T-helper 2 cell treated with Interferon-gamma antibody and Interleukin-4, amounts not matched to agents 100 ng/mL and 5 ng/mL, for 36 hours (primary cell): ENCODE measurements at regions not wholly inside any gene's neighbourhood (a gene's known extent, or its start where the extent isn't known, plus 50 kb on each side); places are given as distances from the start of the nearest gene placed in this dataset.

Experiments used
- intact Hi-C: fragments of 100-400 bp; cut with micrococcal nuclease; formaldehyde crosslinking; loops from one replicate; pipeline ENCODE4 v1.15.1; 2023

DNA sequence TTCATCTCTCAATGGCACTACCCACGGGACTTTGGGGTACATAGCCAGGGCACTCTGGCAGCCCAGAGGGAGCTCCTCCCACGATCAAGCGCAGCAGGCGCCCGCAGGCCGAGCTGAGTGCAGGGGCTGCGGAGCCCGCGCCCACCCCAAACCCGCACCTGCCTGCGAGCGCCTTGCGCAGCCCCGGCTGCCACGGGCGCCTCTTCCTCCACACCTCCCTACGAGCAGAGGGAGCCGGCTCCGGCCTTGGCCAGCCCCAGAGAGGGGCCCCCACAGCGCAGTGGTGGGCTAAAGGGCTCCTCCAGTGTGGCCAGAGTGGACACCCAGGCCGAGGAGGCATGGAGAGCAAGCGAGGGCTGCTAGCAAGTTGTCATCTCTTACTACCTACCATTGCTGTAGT lies 165.2 kb downstream of the UBE2E3 start:
- intact Hi-C loops = no loop called here

DNA sequence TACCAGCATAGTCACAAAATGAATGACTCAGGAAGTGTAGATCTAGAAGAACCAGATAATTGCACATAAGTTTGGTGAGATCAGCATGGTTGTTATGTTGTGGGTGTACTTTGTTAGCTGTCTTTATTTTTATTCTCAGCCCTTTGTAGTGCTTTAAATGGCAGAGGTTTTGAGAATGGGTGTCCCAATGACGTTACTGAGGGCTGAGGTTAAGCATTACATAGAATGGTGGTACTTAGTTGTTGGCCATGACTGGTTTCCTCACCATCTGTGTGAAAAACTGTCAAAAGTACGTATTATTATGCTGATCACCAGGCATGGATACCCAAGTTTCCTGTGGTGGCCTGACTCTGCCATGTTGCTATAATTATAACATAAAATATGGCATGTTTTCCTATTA lies 165.8 kb downstream of the UBE2E3 start:
- intact Hi-C loops = no loop called here

DNA sequence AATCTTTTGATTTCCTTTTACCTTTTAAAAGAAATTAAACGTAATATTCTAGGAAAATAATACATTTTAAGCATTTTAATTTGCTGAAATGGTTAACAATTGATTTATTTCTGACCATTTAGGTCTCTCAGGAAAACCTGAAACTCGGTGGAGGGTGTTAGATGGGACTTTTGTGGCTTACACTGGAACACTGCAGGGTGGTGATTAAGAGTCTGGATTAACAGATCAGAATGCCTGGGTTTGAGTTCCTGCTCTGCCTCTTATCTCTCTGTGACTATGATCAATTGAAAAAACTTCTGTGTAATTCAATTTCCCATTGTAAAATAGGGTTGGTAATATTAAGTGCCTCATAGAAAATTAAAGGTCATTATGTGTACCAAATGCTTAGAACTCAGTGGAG lies 168.7 kb downstream of the UBE2E3 start:
- intact Hi-C loops = no loop called here

DNA sequence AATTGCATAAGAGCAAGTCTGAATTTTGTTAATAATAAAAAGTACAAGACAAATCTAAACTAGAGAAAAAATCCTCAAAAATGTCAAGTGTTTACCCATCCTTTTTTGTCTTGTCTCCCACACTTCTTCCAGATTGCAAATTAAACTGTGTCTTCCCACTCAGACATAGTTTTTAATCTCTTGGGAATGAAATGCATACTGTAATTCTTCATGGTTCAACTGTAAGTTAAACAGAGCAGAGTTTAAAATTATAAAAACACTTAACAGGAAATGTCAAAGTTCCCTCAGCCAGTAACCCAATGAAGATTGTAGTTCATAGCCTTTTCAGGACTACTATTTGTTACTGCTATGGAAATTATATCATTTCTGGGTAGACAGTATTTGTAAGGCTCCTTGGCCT lies 171.8 kb downstream of the UBE2E3 start:
- intact Hi-C loops = no loop called here

DNA sequence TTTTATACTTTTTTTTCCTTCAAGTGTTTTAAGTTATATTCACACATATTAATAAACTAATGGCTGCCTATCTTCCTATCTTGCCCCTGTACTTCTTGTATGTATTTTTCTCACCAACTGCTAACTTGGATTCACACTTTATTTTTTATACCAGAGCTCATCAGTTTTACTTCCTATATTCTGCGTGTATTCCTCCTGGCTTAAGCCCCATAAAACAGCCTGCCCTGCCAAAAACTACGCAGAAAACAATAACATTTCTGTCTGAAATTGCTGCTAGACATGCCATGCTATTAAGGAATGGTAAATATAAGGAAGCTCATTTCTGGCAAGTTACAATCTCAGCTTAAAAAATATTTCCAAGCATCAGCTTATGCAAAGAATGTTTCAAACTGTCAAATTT lies 172.3 kb downstream of the UBE2E3 start:
- intact Hi-C loops = no loop called here

DNA sequence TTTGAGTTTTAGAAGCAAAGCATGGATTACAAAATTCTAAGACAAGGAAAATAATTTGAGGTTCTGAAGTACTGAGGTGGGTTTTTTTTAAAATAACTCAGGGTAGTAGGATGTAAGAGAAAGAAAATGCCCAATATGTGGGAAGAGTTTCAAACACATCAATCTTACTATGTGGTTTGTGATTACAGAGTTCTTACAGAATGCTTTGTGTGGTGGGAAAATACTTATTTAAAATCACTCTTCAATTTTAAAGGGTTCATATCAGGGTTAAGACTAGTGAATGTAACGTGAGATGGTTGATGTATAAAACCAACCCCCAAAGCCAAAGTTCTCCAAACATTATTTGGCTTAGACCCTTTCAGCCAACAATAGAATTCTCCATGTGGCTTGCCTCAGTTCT lies 173.5 kb downstream of the UBE2E3 start:
- intact Hi-C loops = no loop called here

DNA sequence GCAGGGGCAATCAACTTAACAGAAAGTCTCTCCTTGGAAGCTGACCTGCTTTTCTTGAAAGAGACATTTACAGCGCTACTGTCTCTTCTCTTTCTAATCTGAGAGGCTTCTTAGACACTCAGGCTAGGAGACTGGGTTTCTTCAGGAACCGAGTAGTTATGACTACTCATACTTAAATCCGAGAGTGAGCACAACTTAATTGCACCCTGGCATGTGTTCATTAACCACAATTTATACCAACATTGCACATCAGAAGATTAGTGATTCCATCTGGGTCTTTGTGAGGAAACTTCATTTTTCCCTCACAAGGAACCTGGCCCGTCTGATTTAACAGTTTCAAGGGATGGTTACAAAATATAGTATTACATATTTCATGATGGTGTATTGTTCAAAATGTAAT lies 176.9 kb downstream of the UBE2E3 start:
- intact Hi-C loops = no loop called here

DNA sequence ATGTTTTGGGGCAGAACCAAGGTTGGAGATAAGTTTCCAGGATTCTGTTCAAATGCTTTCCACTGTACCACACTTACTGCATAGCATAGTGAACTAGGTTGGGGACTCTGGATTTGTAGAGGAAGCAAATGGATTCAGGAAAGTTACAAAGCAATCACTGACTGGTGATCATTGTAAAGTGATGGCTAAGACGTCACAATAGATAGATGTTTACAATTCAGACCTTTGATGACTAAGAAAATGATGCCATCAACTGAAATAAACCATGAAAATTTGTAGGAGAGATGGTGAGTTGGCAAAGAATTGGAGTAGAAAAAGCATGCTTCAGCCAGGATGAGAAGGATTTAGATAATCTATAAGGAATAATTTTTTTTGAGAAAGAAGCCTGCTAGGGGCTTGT lies 178.0 kb downstream of the UBE2E3 start:
- intact Hi-C loops = no loop called here

DNA sequence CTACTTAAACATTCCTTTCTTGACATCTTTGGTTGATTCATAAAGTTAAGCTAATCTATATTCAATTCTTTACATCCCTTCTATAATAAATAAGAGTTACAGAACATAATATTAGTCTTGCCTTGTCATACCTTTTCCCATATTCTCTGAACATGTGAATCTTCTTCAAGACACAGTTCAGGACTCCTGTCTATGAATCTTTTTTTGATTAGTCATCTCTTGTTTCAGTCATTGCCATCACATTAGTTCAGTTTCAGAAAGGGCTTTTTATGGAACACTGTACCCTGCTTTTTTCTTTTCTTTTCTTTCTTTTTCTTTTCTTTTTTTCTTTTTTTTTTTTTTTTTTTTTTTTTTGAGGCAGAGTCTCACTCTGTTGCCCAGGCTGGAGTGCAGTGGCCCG lies 181.2 kb downstream of the UBE2E3 start:
- intact Hi-C loops = no loop called here

DNA sequence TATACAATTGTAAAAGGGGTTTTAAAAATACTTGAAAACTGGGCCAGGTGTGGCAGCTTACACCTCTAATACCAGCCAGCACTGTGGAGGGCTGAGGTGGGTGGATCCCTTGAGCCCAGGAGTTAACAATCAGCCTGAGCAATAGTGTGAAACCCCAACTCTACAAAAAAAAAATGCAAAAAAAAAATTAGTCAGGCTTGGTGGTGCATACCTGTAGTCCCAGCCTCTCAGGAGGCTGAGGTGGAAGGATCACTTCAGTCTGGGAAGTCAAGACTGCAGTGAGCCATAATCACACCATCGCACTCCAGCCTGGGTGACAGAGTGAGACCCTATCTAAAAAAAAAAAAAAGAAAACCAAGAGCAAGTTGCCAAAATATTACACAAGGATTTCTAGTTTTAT lies 182.7 kb downstream of the UBE2E3 start:
- intact Hi-C loops = no loop called here

DNA sequence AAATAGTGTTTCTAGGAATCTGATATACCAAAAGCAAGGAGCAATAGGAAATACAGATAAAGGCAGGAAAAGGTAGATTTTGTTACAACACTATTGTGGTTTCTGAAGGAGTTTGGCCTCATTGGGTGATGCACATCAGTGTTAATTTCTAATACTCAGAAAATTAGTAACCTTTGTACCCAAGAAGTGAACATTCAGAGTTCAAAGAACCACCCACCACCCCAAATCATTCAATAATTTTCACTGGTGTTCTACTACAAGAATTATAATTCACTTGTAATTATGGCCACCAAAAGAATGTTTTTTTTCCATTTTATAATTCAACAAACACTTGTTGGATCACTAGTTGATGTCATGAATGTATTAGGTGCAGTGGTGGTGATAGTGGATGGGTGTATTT lies 183.3 kb downstream of the UBE2E3 start:
- intact Hi-C loops = loop anchor here (2.0 kb wide), 2 partner anchors 15 to 23 kb away; no protein-coding TSS in a partner anchor

DNA sequence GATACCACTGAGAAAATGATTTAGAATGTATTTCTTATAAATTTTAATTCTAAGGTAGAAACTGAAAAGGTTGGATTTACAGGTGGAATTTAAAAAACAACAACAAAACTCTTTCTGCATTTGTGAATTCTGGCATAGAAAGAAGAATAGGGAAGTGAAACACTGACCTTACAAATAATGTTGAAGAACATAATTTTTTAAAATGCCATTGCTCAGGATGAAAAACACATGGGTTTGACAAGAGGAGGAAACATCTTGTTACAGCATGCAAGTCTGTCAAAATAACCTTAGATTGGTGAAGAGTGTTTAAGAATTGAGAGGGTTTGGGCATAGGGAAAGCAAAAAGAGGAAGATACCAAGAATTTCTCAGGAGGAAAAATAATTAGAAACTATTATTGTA lies 184.3 kb downstream of the UBE2E3 start:
- intact Hi-C loops = loop anchor here (1.0 to 2.0 kb wide), 4 partner anchors 14 to 141 kb away; no protein-coding TSS in a partner anchor

DNA sequence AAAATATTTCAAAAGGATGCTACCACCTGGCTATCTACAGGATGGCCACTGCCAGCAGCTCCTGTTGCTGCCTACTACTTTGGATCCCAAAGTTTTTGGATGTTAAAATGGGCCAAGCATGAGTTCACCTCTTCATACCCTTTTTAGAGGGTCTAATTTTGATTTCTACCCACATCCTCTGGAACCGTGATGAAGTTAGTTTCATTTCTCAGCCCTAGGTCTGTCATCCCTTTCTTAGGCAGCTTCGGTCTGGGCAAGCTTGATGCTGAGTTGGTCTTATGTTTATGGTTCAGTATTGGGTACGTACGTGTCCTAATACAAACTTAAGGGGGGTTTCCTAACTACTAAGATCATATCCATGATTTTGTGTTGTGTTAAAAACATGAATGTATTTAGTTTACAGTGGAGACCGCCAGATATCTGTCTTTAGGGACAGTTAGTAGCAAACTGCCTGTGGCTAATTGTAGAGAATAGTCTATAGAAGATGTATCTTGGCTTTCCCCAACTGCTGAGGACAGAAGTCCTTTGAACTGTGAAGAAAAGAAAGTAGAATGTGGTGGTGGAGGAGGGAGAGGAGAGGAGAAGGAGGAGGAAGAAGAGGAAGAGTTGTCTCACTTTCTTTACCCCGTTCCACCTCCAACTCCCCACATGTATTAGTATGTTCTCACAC lies 184.9 kb downstream of the UBE2E3 start:
- intact Hi-C loops = loop anchor here (1.0 to 2.0 kb wide), 4 partner anchors 13 to 140 kb away; no protein-coding TSS in a partner anchor

DNA sequence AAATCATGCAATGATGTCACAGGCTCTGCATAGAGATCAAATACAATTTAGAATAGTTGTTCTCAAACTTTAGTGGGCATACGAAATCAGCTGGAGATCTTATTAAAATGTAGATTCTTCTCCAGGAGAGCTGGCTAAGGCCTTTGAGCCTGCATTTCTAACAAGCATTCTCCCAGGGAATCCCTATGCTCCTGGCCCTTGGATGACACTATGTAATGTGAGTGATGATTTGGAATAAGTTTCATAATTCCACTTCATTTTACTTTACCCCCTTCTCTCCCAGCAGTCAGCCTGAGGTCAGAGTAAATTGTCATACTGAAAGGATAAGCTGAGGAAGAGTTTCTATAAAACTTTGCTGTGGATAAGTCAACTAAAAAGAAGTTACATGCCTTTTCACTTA lies 189.1 kb downstream of the UBE2E3 start:
- intact Hi-C loops = loop anchor here (1.0 kb wide), 1 partner anchor 9 kb away; no protein-coding TSS in a partner anchor

DNA sequence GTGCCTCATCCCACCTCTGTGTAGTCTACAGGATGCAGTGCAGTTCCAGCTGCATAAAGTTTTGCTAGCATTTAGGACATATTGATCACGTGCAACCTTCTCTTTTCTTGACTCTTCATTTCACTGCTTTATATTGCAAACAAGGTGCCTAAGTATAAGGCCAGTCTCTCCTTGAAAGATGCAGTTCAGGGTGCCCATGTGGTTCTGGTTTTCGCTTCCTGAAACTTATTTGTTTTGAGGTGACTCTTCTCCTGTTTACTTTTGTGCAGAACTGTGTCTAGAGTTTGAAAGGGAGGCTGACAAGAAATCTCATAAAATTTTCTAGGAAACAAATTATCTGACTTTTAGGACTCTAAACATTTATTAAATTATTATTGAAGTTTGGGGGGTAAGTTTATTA lies 189.9 kb downstream of the UBE2E3 start:
- intact Hi-C loops = no loop called here

DNA sequence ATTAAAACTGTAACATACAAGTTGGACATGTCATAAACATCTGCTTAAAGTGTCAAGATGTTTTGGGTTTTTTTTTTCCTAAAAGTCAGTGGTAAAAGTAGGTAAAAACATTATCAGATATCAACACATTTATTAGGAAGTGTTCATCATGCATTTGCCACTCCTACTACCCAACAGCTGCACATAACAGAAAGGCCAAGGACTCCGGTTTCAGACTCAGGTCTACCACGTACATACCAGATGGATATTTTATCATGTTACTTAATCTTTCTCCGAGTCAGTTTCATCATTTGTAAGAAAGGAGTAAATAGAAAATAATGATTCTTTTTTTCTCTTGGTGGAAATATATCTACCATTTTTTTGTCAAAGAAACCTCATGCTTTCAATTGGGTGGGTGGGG lies 192.3 kb downstream of the UBE2E3 start:
- intact Hi-C loops = no loop called here

DNA sequence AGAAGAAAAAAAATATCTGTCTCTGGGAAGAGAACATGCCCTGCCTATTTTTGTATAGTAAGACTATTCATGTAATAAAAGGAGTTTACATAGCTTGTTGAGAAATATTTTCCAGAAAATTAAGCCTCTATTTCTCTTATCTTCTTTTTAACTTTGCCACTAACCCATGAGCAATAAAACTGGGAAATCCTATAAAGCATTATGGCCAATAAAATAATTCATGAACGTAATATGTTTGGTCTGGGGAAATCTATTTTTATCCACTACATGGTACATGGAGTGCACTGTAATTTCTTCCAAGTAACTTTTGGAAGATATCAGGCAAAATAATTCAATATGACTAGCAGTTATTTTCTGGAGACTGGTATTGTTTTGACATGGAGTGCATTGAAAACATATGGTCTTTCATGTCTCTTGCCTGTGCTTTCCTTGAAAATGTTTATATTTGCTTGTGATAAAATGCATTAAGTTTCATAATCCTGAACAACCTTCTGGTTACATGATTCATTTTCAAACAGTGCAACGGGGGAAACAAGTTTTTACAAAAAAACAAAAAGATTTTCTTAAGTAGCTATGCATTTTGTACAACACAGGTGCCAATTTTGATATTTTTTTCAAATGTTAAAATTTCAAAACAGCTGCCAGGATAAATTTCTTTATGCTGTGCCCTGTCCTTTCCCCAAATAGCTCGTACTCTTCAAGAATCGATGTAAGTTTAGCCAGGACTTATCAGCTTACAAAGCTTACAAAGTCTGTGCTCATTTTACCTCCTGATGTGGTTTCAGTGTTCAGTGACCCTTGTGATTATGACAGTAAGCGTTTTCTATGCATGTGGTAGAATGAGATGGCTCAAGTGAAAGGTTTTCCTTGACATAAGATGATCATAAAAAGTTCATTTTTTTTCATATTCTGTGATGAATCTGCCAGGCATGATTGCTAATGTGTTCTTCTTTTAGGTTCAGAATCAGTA lies 194.5 kb downstream of the UBE2E3 start:
- intact Hi-C loops = loop anchor here (5.0 kb wide), 5 partner anchors 33 to 107 kb away; no protein-coding TSS in a partner anchor

DNA sequence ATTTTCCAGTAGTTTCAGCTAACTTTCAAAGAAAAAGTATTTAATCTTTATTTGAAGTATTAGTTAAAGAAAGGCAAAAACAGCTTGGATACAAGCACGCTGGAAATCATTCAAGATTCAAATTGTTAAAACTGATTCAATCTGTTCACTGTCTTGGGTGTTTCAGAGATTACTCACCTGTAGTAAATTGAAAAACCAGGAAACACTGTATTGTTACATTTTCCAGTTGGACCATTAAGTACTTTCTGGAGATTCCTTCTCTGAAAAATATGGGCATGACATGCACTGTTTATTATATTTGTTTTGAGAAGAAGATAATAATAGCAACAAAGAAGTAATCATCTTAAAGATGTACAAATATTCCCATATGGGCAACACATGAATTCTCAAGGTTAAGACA lies 196.1 kb downstream of the UBE2E3 start:
- intact Hi-C loops = loop anchor here (5.0 kb wide), 5 partner anchors 34 to 106 kb away; no protein-coding TSS in a partner anchor

DNA sequence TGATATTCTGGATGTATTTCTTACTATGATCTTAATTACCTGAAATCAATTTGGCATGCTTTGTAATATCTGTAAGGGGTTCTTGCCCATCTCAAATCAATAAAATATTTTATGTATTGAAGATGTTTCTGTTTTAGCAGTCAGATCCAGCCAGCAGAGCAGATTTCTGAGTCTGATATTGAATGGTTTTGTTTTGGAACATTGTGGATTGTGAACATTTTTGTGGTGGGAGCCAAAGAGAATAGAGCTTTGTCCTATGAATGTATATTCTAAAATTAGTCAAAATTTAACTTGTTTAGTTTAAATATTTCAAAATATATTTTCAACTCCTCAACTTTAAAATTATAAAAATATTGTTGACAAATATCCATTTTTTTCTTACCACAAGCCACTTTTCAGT lies 197.0 kb downstream of the UBE2E3 start:
- intact Hi-C loops = loop anchor here (5.0 kb wide), 5 partner anchors 35 to 105 kb away; no protein-coding TSS in a partner anchor

DNA sequence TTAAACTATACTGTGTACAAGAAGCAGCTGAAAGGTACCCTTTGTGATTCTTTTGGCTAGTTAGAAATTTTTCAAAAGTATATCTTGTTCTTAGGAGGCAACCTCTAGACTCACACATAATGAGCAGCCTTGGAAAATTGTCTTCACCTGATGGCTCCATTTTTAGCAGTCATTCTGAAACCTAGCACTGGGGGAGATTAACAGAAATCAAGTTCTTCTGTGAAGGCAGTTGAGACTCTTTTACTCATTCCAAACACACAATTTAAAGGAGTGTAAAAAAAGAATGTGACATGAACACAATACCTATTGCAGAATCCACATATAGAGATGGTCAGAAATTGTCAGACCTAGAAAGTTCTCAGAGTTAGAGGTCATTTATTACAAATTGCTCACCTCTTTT lies 197.7 kb downstream of the UBE2E3 start:
- intact Hi-C loops = loop anchor here (1.0 to 5.0 kb wide), 10 partner anchors 9 to 279 kb away; partner anchors contain the start of gene ITGA4

DNA sequence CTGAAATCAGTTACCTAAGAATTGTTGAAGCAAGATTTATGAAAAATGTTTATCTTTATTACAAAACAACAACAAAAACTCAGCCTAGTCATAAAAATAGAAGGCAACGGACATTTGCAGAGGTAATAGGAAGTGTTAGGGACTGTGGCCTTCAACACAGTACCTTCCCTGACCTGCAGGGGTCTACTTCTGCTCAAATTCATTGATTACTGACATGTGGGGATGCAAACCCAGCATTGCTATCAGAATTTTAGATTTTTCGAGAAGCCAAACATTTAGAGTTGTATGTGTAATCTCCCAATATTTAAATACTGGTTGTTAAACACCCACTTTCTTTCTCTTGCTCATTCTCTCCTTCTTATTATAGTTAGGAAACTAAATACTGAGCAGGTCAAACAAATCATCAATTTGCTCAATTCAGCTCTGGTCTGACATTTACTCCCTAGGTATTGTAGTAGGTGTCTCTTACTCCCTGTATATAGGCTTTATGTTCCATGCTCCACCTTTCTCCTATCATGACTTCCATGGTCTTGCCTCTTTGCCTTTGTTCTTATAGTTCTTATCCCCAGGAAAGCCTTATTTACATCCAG lies 198.5 kb downstream of the UBE2E3 start:
- intact Hi-C loops = loop anchor here (1.0 to 5.0 kb wide), 10 partner anchors 10 to 278 kb away; partner anchors contain the start of gene ITGA4
